Erythroblast (primary cell): ENCODE measurements at regions not wholly inside any gene's neighbourhood (a gene's known extent, or its start where the extent isn't known, plus 50 kb on each side); places are given as distances from the start of the nearest gene placed in this dataset.

Experiments
- DNase-seq, 2 experiments: peaks; one replicate each; lab custom pipeline; 2025; lab: John Stamatoyannopoulos, UW
- GATA1 ChIP-seq: IDR thresholded peaks from 2 replicates; pipeline ENCODE4 v1.6.1; 2011; ENCODE audit warnings: low read depth, mild to moderate bottlenecking, control low read depth, low read length, moderate library complexity
- POLR2A ChIP-seq: IDR thresholded peaks from 2 replicates; pipeline ENCODE4 v1.6.1; 2011; ENCODE audit warnings: mild to moderate bottlenecking, low read length

DNA sequence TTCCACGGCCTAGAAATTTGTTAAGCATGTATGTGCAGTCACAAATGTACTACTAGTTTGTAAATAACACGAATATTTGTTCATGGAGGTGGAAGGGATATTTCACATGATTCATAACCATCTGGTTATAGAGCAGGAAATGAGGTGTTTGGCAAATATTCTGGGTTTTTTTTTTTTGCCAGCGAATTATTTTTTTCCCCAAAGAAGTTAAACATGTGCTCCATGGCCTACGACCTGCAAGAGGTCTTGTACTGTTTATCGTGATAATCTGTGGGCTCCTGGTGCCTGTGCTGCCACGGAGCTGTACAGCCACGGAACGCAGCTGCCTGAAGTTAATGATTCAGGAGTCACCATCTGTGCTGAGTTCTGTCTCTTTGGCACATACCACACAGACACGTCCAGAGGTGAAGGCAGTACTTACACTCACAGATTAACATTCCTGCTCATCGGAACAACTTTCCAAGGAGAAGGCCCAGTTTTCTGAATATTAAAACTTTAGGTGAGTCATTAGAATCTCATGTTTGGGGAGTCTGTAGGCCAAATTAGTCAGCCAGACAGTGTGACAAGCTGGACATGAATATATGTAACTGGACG, 156.3 kb downstream of the TMX1 start:
- TF ChIP-seq POLR2A (no peak), GATA1 (no peak)
- no peak for DNase-seq

DNA sequence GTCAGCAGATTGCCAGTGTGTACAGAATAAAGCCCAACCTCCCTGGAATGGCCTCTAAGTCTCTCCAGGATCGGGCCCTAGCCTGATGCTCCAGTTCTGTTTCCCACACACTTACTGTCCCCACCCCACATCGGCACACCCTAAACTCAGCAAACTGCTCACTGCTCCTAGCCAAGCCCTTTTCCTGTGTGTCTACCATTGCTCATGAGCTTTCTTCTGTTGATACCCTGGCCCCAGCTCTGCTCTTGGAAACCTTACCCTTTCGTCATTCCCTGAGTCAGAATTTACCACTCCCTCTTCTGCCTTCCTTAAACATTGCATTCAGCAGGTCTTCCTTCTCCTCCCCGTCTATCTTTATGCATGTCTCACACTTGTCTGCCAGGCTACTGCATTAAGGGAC, 158.9 kb downstream of the TMX1 start:
- no peak for DNase-seq
- TF ChIP-seq POLR2A: no peak
- TF ChIP-seq GATA1: no peak

- DNase-seq: no peak
- TF ChIP-seq GATA1 (no peak), POLR2A (no peak)
Measured at GRCh38 chr14:51400139-51400538, 160.1 kb downstream of the TMX1 start.

- no peak for DNase-seq
- TF ChIP-seq POLR2A: no peak
- no peak for TF ChIP-seq GATA1
Measured at GRCh38 chr14:51401272-51401671, 161.2 kb downstream of the TMX1 start.

DNA sequence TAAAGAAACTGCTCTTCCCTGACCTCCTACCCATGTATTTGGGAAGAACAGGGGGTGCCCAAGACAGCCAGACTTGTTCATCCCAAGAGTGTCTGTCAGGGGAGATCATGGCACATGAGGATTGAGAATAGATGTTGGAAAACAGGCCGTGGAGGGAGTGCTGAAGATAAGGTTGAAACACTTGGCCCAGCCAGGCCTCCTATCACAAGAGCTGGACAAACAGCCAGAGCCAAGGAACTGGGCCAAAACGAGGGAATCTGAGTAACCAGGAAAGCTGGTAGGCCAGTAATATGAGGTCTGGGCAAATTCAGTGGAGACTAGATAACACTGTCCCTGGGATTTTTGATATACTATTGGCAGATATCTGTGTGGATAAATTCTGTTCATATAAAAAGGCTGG, 161.7 kb downstream of the TMX1 start:
- DNase-seq: no peak
- no peak for TF ChIP-seq POLR2A
- no peak for TF ChIP-seq GATA1

DNA sequence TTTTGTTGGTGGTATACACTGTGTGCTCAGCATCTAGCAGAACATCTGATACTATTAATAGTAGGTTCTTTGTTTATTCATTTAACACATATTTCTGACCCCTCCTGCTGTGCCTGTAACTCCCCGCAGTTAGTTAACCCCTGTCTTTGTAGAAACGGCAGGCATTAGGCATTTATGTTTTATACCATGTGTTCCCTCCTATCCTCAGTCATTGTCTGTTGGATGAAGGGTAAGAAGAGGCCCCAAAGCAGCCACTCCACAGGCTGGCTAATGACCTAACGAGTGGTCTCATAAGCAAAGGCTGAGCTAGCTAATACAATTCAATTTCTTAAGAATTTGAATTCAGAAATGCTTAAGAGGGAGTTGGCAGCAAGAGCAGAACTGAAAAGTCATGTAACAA, 170.8 kb downstream of the TMX1 start:
- no peak for DNase-seq
- TF ChIP-seq POLR2A: no peak
- no peak for TF ChIP-seq GATA1

DNA sequence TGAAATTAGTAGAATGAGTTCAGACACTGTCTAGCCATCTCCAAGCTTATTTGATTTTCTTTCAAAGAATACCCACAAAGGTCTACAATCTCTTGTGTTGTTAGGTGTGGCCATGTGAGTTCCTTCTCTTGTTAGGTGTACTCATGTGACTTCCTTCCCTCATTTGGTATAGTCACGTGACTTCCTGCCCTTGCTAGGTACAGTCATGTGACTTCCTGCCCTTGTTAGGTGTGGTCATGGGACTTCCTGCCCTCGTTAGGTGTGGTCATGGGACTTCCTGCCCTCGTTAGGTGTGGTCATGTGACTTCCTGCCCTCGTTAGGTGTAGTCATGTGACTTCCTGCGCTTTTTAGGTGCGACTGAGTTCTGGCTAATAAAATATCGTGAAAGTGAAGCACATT, 179.6 kb downstream of the TMX1 start:
- TF ChIP-seq POLR2A (no peak), GATA1 (no peak)
- no peak for DNase-seq

DNA sequence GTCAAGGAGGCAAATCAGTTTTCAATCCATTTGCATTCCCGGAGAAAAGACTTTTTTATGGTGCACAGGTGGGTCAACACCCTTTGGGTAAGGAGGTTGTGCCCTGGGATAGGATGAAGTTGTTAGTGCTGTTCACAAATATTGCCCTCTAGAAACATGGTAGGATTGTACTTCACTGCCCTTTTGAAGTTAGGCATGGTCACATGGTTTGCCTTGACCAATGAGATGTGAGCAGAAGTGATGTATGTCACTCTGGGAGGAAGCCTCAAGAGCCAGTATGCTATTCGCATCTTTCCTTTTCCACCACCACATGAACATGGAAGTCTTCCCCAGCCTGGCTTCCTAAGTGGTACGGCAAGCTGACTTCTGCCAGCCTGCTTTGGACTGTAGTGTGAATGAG, 182.7 kb downstream of the TMX1 start:
- peak in 1 of 2 experiments; percentile 3 for DNase-seq
- no peak for TF ChIP-seq POLR2A
- no peak for TF ChIP-seq GATA1

DNA sequence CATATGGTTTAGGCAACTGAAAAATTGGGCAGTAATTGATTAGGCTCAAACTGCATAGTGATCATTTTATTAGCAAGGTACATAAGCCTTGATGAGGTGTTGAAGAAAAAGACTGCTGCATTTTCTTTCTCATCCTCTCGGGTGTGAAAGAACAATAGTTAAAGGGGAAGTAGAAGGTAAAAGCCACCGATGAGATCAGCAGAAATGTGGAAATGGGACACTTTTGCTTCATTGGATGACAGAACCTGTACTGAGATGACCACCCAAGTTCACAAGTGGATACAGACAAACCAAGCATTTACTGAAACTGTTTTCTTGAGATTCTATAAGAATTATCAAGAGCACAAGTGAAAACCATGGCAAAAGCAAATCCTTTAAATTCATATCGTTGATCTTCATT, 184.0 kb downstream of the TMX1 start:
- DNase-seq: no peak
- TF ChIP-seq POLR2A (no peak), GATA1 (no peak)

DNA sequence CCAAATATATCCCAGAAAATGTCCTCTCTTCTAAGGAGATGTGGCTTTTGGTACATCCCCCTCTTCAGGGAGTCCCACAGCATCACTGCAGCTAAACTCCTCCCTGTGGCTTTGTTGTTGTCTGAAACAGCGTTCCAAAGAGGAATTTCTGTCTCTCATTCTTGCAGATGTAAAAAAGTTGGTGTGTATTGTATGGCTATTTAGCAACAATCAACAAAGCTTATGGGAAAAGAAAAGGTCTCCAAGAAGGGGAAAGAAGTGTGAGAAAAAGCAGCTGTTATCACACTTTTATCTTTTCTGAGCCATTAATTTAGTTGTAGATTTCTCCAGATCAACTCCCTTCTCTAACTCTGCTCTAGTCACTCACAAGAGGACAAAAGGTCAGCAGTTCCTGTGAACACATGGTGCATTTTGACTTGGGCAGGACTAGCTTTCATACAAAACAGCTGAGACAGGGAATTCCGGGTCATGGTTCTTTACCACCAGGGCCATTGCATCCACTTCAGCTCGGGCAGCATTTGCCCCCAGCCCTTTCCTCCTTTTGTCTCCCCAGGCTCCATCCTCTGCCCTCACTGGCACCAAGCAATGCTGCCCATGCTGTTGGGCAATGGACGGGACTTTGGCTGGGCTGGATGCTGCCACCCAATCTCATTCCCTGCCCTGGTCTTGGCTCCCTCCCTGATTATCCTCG, 184.7 kb downstream of the TMX1 start:
- no peak for DNase-seq
- TF ChIP-seq POLR2A (no peak), GATA1 (no peak)

DNA sequence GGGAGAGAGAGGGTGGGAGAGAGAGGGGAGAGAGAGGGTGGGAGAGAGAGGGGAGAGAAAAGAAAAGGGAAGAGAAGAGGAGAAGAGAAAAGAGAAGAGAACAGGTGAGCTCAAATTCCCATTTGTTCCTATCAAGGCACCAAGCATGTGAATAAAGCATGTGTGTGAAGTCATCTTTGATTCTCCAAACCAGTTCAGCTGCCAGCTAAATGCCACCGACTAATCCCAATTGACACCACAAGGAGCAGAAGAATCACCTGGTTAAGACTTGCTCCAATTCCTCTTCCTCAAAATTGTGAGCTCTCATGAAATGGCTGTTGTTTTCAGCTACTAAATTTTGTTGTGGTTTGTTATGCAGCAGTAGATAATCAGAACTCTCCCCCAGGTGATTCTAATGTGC, 188.9 kb downstream of the TMX1 start:
- no peak for DNase-seq
- TF ChIP-seq GATA1: no peak
- TF ChIP-seq POLR2A: no peak

- DNase-seq: no peak
- TF ChIP-seq POLR2A (no peak), GATA1 (no peak)
Measured at GRCh38 chr14:51430079-51430478, 190.0 kb downstream of the TMX1 start.

DNA sequence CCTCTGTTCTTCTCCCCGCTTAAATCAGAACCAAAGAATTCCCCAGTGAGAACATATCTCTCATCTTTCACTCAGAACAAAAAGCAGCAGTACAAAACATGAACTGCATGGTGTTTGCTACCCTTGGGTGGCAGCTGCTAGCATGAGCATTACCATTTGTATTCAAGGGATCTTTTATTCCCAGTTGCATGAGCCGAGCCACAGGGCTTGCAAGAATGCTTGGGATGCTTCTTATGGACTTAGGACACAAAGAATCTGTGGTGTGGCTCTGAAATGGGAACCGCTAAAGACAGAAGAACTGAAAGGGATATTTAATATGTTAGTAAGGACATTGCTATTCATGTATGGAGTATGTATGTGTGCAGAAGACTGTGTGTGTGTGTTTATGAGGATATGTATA, 190.6 kb downstream of the TMX1 start:
- DNase-seq: no peak
- no peak for TF ChIP-seq GATA1
- TF ChIP-seq POLR2A: no peak

DNA sequence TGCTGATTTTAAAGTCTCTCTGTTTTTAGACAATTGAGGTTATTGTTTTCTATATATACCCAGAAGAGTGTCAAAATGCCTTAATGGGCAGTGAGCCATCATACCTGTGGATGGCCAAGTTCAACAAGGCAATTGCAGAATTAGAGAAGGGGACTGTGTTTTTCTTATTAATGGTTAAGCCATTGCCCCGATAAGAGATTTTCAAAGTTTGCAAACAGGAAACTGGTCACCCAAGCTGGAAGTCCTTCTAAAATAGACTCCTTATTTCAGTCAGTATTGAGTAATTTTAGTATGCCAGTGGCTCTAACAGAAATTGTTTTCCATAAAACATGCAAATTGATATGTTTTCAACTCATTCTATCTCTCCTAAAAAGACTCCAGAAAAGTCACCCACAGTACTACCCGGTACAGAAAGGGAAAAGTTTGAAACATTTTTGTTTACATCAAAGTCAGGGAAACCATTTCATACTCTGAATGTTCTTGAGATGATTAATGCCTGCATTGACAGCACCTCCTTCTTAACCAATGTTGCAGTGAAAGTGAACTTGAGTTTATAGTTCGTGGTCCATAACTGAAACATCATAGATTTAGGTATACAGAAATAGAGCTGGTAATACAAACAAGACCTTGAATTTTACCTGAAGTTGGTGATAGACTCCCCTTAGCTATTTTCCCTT, 191.1 kb downstream of the TMX1 start:
- DNase-seq: no peak
- TF ChIP-seq POLR2A (no peak), GATA1 (no peak)

- no peak for DNase-seq
- TF ChIP-seq GATA1: no peak
- TF ChIP-seq POLR2A: no peak
Measured at GRCh38 chr14:51431741-51432140, 191.7 kb downstream of the TMX1 start.
